Memory B cell (primary cell): ENCODE measurements at regions not wholly inside any gene's neighbourhood (a gene's known extent, or its start where the extent isn't known, plus 50 kb on each side); places are given as distances from the start of the nearest gene placed in this dataset.

Experiments used
- ATAC-seq: fragments of 150-1000 bp; cut with Tn5 transposase; 2 replicates; pipeline ENCODE4 v1.10.0; 2021; ENCODE audit warnings: low read depth, mild to moderate bottlenecking, moderate library complexity
- DNase-seq, 2 donors: peaks; one replicate each; pipeline ENCODE4 v3.0.0; 2022; ENCODE audit warnings: low spot score in 2 of 2
- H3K27ac Mint-ChIP-seq: one replicate; pipeline ENCODE4 v1.8.0; 2022; ENCODE audit warnings: mild to moderate bottlenecking, moderate library complexity, mixed read lengths
- H3K27me3 Mint-ChIP-seq: one replicate; pipeline ENCODE4 v1.8.0; 2022; ENCODE audit warnings: mixed read lengths
- H3K36me3 Mint-ChIP-seq: one replicate; pipeline ENCODE4 v1.8.0; 2022; ENCODE audit warnings: mild to moderate bottlenecking, mixed read lengths
- H3K4me1 Mint-ChIP-seq: one replicate; pipeline ENCODE4 v1.8.0; 2022; ENCODE audit warnings: mixed read lengths
- H3K4me3 Mint-ChIP-seq: one replicate; pipeline ENCODE4 v1.8.0; 2022; ENCODE audit warnings: mild to moderate bottlenecking, moderate library complexity, mixed read lengths
- H3K9me3 Mint-ChIP-seq: one replicate; pipeline ENCODE4 v1.8.0; 2022; ENCODE audit warnings: mixed read lengths

DNA sequence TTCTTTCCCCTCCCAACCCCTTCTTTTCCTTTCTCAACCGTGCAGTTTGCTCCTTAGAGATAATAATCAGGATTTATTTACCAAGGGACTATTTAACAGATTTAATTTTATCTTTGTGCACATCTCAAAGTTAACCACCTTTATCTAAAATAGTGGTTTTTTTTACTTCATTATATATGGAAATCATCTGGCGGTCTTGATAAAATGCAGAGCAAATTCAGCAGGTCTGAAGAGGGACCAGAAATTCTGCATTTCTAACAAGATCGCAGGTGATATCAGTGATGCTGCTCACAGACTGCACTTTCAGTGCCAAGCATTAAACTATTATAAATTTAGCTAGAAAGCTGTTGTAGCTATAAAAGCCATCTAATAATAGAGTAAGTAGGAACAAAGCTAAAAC is 83.4 kb upstream of the NEGR1 start:
- ATAC-seq: no peak
- DNase-seq: no peak
- no peaks in the 10 kb centered on the region for H3K4me1 Mint-ChIP-seq
- H3K4me3 Mint-ChIP-seq: no peak overlapping the region
- peaks cover 4% of the 10 kb centered on the region for H3K9me3 Mint-ChIP-seq
- no peaks in the 10 kb centered on the region for H3K27me3 Mint-ChIP-seq
- H3K27ac Mint-ChIP-seq: no peak overlapping the region
- no peaks in the 10 kb centered on the region for H3K36me3 Mint-ChIP-seq

DNA sequence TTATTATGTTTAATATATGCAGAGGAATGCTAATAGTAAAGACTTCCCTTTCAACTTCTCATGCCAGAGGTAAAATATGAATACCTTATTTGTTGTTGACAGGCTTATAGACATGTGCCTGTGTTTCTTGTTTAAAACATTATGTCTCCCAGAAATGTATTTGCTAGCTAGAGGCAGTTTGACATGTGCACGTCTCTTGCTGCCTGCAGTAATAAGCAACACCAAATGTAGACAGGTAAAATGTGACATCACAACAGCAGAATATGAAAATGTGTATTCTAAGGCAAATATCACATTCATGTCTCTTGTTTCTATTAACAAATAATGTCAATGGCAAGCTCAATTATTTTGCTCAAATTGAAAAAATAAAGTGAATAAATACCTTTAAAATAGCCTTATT is 80.2 kb upstream of the NEGR1 start:
- ATAC-seq: no peak
- no peak overlapping the region for H3K4me3 Mint-ChIP-seq

DNA sequence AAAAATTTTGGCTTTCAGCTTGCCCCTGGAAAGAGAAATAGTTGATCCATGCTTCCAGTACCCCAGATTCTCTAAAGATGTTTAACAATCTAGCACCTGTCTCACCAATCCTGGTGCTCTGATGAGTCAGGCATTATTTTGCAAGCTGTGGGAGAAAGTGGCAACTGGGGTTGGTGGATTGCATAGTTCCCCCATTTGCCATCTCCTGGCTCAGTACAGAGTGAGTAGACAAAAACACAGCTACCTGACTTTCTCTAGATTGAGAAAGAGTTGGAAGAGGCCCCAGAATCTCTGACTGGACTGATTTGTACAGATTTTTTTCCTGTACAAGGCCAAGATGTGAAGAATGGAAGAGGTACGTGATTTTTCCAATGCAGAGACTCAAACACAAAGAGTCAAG is 75.1 kb upstream of the NEGR1 start:
- no peak for ATAC-seq
- no peaks in the 10 kb centered on the region for H3K27me3 Mint-ChIP-seq
- no peaks in the 10 kb centered on the region for H3K36me3 Mint-ChIP-seq
- H3K9me3 Mint-ChIP-seq: no peaks in the 10 kb centered on the region
- H3K27ac Mint-ChIP-seq: no peak overlapping the region
- H3K4me3 Mint-ChIP-seq: no peak overlapping the region
- no peak for DNase-seq
- H3K4me1 Mint-ChIP-seq: no peaks in the 10 kb centered on the region

More for the DNA sequence above, 80.2 kb upstream of the NEGR1 start:
- Mint-ChIP-seq H3K9me3 (no peaks in the 10 kb centered on the region), H3K4me1 (no peaks in the 10 kb centered on the region), H3K27ac (no peak overlapping the region), H3K36me3 (no peaks in the 10 kb centered on the region), H3K27me3 (no peaks in the 10 kb centered on the region)
- no peak for DNase-seq

DNA sequence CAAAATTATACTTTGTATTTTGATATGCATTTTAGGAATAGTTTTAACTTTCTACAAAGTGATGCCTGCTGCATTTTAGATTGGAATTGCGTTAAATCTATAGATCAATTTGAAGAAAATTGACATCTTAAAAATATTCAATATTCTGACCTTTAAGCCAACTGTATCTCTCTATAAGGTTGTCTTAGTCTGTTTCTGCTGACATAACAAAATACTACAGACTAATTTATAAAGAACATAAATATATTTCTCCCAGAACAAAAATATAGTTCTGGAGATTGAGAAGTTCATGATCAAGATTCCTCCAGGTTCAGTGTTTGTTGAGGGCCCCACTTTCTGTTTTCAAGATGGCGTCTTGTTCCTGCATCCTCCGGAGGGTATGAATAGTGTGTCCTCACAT is 73.6 kb upstream of the NEGR1 start:
- no peak overlapping the region for H3K27ac Mint-ChIP-seq
- ATAC-seq (no peak), DNase-seq (no peak)
- H3K27me3 Mint-ChIP-seq: no peaks in the 10 kb centered on the region
- no peaks in the 10 kb centered on the region for H3K36me3 Mint-ChIP-seq
- no peaks in the 10 kb centered on the region for H3K9me3 Mint-ChIP-seq
- no peak overlapping the region for H3K4me3 Mint-ChIP-seq
- no peaks in the 10 kb centered on the region for H3K4me1 Mint-ChIP-seq

DNA sequence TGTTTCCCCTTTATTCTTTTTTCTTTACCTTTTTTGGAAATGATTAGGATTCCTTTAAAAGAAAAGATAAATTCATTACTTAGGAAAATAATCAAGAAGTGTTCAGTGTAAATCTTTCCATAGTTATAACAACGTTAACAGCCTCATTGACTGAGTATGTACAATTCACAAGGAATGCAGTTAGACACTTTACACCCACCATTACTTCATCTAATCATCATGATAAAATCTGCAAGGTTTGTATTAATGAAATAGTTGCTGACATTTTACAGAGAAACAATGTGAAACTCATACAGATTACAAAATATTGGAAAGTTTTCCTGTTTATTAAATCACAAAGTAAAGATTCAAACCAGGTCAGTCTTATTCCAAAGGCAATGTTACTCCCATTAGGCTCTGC is 59.3 kb upstream of the NEGR1 start:
- no peak overlapping the region for H3K4me3 Mint-ChIP-seq
- no peak for ATAC-seq
- H3K36me3 Mint-ChIP-seq: no peaks in the 10 kb centered on the region
- DNase-seq: no peak
- H3K27me3 Mint-ChIP-seq: no peaks in the 10 kb centered on the region
- H3K27ac Mint-ChIP-seq: no peak overlapping the region
- H3K9me3 Mint-ChIP-seq: no peaks in the 10 kb centered on the region
- H3K4me1 Mint-ChIP-seq: no peaks in the 10 kb centered on the region

DNA sequence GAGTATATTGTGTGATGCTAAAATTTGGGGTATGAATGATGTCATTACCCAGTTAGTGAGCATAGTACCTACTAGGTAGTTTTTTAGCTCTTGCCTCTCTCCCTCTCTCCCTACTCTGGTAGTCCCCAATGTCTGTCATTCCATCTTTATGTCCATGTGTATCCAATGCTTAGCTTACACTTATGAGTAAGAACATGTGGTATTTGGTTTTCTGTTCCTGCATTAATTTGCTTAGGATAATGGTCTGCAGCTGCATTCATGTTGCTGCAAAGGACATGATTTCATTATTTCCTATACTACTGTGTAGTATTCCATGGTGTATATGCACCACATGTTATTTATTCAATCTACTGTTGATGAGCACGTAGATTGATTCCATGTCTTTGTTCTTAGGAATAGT is 54.4 kb upstream of the NEGR1 start:
- Mint-ChIP-seq H3K27me3 (no peaks in the 10 kb centered on the region), H3K36me3 (no peaks in the 10 kb centered on the region), H3K4me3 (no peak overlapping the region), H3K27ac (no peak overlapping the region), H3K4me1 (no peaks in the 10 kb centered on the region), H3K9me3 (no peaks in the 10 kb centered on the region)
- DNase-seq (no peak), ATAC-seq (no peak)
